SK-N-SH treated with all-trans-retinoic acid at 6 μM for 48 hours (cell line): ENCODE measurements at regions not wholly inside any gene's neighbourhood (a gene's known extent, or its start where the extent isn't known, plus 50 kb on each side); places are given as distances from the start of the nearest gene placed in this dataset.

Experiments used
- CSDC2 ChIP-seq: fragments of 250-450 bp; sonication (Bioruptor Pico); IDR thresholded peaks from 2 replicates; pipeline ENCODE4 v1.5.0; 2020; ENCODE audit warnings: mild to moderate bottlenecking, moderate library complexity
- CSRNP3 ChIP-seq: fragments of 250-450 bp; sonication (Bioruptor Pico); IDR thresholded peaks from 2 replicates; pipeline ENCODE4 v1.5.1; 2021; ENCODE audit warnings: mild to moderate bottlenecking, moderate library complexity
- ESRRG ChIP-seq: fragments of 250-450 bp; sonication (Bioruptor Pico); IDR thresholded peaks from 2 replicates; pipeline ENCODE4 v1.6.1; 2021; ENCODE audit warnings: mild to moderate bottlenecking
- RARB ChIP-seq: fragments of 250-450 bp; sonication (Bioruptor Pico); IDR thresholded peaks from 2 replicates; pipeline ENCODE4 v1.8.0; 2021; ENCODE audit warnings: mild to moderate bottlenecking, moderate library complexity
- TCF4 ChIP-seq: fragments of 250-450 bp; sonication (Bioruptor Pico); IDR thresholded peaks from 2 replicates; pipeline ENCODE4 v1.8.0; 2021; ENCODE audit warnings: mild to moderate bottlenecking, moderate library complexity, borderline replicate concordance
- ZFP3 ChIP-seq: fragments of 250-450 bp; sonication (Bioruptor Pico); IDR thresholded peaks from 2 replicates; pipeline ENCODE4 v1.5.0; 2020; ENCODE audit warnings: mild to moderate bottlenecking, moderate library complexity
- ZNF565 ChIP-seq: fragments of 450-650 bp; formaldehyde crosslinking; conservative IDR thresholded peaks from 2 replicates; pipeline ENCODE4 v1.5.0; 2020; ENCODE audit warnings: low read depth, mild to moderate bottlenecking, moderate library complexity

GRCh38 chr9:38137342-38137741, 68.3 kb upstream of the SHB start:
- TF ChIP-seq CSDC2 (CRISPR knock-in tag) (no peak), ZFP3 (CRISPR knock-in tag) (no peak), TCF4 (CRISPR knock-in tag) (no peak), RARB (CRISPR knock-in tag) (no peak), ZNF565 (CRISPR knock-in tag) (no peak), CSRNP3 (CRISPR knock-in tag) (no peak), ESRRG (CRISPR knock-in tag) (no peak)
